Osteoblast (primary cell): ENCODE measurements at regions not wholly inside any gene's neighbourhood (a gene's known extent, or its start where the extent isn't known, plus 50 kb on each side); places are given as distances from the start of the nearest gene placed in this dataset.

Experiments
- DNase-seq: peaks from one replicate; pipeline ENCODE4 v3.0.0; 2011; ENCODE audit warnings: low spot score, mixed read lengths; ENCODE audit not compliant: insufficient read length; ENCODE audit errors: missing footprints
- H2AFZ ChIP-seq: 2 replicates; pipeline ENCODE4 v1.6.0; 2011; ENCODE audit warnings: mild to moderate bottlenecking, low read length
- H3K27ac ChIP-seq: 2 replicates; pipeline ENCODE4 v1.5.1; 2011; ENCODE audit warnings: mild to moderate bottlenecking, low read depth, low read length, moderate library complexity
- H3K27me3 ChIP-seq: 2 replicates; pipeline ENCODE4 v1.6.0; 2012; ENCODE audit warnings: mild to moderate bottlenecking, control low read depth, inconsistent platforms, low read length, moderate library complexity; ENCODE audit not compliant: insufficient read depth
- H3K36me3 ChIP-seq: 2 replicates; pipeline ENCODE4 v1.5.1; 2011; ENCODE audit warnings: mild to moderate bottlenecking, low read length, control low read depth, moderate library complexity; ENCODE audit not compliant: insufficient read depth
- H3K4me1 ChIP-seq: 2 replicates; pipeline ENCODE4 v1.5.1; 2011; ENCODE audit warnings: mild to moderate bottlenecking, low read length, control low read depth, moderate library complexity; ENCODE audit not compliant: insufficient read depth
- H3K4me2 ChIP-seq: 2 replicates; pipeline ENCODE4 v1.6.0; 2011; ENCODE audit warnings: mild to moderate bottlenecking, low read length; ENCODE audit not compliant: insufficient read depth
- H3K4me3 ChIP-seq: fragments of 200-600 bp; sonication (generic); 3 replicates; pipeline ENCODE4 v1.5.1; 2012; ENCODE audit warnings: mild to moderate bottlenecking, low read length, inconsistent platforms; ENCODE audit not compliant: insufficient read depth
- H3K79me2 ChIP-seq: 2 replicates; pipeline ENCODE4 v1.6.0; 2012; ENCODE audit warnings: mild to moderate bottlenecking, low read length, control low read depth, inconsistent platforms; ENCODE audit not compliant: insufficient read depth
- H3K9me3 ChIP-seq: 2 replicates; pipeline ENCODE4 v1.5.1; 2011; ENCODE audit warnings: low read depth, low read length, control low read depth
- H4K20me1 ChIP-seq: 2 replicates; pipeline ENCODE4 v1.6.0; 2012; ENCODE audit warnings: mild to moderate bottlenecking, low read length, control low read depth; ENCODE audit not compliant: insufficient read depth
- TF ChIP-seq, protein P1 (sequence below): IDR thresholded peaks from 2 replicates; pipeline ENCODE4 v1.5.1; 2011; ENCODE audit warnings: mild to moderate bottlenecking, low read depth, low read length, moderate library complexity; ENCODE audit errors: extremely low read depth

DNA sequence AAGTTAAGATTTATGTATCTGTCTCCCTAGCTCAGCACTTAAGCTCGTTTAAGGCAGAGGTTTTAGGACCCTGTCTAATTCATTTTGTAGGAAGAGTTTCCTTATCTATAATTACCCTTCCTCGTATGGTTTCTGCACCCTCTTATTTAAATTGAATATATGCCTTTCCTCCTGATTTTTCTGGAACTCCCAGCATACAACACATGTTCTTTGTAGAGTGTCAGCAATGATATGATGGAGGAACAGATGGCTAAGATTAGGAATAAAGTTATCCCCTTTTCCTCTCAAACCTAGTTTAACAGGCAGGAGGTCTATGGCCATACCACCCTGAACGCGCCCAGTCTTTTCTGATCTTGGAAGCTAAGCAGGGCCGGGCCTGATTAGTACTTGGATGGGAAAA is 359.5 kb downstream of the PCDH17 start:
- H3K79me2 ChIP-seq = no peaks in the 10 kb centered on the region
- no peaks in the 10 kb centered on the region for H3K9me3 ChIP-seq
- no peaks in the 10 kb centered on the region for H3K4me1 ChIP-seq
- no peak overlapping the region for H3K27ac ChIP-seq
- DNase-seq = no peak
- H2AFZ ChIP-seq = no peak overlapping the region
- H3K36me3 ChIP-seq = no peaks in the 10 kb centered on the region
- TF ChIP-seq, protein P1, sequence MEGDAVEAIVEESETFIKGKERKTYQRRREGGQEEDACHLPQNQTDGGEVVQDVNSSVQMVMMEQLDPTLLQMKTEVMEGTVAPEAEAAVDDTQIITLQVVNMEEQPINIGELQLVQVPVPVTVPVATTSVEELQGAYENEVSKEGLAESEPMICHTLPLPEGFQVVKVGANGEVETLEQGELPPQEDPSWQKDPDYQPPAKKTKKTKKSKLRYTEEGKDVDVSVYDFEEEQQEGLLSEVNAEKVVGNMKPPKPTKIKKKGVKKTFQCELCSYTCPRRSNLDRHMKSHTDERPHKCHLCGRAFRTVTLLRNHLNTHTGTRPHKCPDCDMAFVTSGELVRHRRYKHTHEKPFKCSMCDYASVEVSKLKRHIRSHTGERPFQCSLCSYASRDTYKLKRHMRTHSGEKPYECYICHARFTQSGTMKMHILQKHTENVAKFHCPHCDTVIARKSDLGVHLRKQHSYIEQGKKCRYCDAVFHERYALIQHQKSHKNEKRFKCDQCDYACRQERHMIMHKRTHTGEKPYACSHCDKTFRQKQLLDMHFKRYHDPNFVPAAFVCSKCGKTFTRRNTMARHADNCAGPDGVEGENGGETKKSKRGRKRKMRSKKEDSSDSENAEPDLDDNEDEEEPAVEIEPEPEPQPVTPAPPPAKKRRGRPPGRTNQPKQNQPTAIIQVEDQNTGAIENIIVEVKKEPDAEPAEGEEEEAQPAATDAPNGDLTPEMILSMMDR = no peak
- H3K27me3 ChIP-seq = no peaks in the 10 kb centered on the region
- no peak overlapping the region for H3K4me3 ChIP-seq
- H3K4me2 ChIP-seq = no peak overlapping the region
- no peaks in the 10 kb centered on the region for H4K20me1 ChIP-seq

DNA sequence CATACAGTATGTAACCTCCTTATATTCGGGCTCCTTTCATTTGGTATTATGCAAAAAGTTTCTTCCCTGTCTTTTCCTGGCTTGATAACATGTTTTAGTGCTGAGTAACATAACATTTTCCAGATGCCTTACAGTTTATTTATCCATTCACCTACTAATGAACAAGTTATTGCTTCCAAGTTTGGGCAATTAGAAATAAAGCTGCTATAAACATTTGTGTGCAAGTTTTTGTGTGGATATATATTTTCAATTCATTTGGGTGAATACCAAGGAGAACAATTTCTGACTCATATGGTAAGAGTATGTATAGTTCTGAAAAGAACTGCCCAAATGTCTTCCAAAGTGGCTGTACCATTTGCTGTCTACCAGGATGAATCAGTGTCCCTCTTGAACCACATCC is 360.9 kb downstream of the PCDH17 start:
- Histone ChIP-seq H3K27ac (no peak overlapping the region), H3K4me2 (no peak overlapping the region), H4K20me1 (no peaks in the 10 kb centered on the region), H3K27me3 (no peaks in the 10 kb centered on the region), H3K9me3 (no peaks in the 10 kb centered on the region), H3K4me1 (no peaks in the 10 kb centered on the region), H3K4me3 (no peak overlapping the region), H3K36me3 (no peaks in the 10 kb centered on the region), H2AFZ (no peak overlapping the region), H3K79me2 (no peaks in the 10 kb centered on the region)
- TF ChIP-seq, protein P1 = no peak
- no peak for DNase-seq

DNA sequence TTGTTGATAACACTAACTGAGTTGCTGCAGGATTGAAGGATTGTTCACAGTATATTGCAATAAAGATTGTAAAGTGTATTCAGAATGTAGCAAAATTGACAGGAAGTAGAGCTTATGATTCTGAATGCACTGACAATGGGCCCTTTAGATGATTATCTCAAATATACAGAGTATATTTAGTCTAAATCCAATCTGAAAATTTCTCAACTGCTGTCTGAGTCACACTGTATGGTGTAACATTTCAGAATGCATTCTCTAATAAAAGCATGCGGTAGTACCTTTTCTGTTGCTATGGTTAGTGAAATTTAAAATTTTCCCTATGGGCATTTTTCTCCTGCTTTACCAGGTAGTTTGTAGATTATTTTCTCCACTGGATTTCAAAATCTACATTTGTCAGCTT is 365.2 kb downstream of the PCDH17 start:
- Histone ChIP-seq H3K27me3 (no peaks in the 10 kb centered on the region), H2AFZ (no peak overlapping the region), H3K4me1 (no peaks in the 10 kb centered on the region), H3K79me2 (no peaks in the 10 kb centered on the region), H3K36me3 (no peaks in the 10 kb centered on the region), H3K4me3 (no peak overlapping the region), H3K9me3 (peaks cover 2% of the 10 kb centered on the region), H4K20me1 (no peaks in the 10 kb centered on the region), H3K27ac (no peak overlapping the region), H3K4me2 (no peak overlapping the region)
- DNase-seq = no peak
- TF ChIP-seq, protein P1 = no peak

DNA sequence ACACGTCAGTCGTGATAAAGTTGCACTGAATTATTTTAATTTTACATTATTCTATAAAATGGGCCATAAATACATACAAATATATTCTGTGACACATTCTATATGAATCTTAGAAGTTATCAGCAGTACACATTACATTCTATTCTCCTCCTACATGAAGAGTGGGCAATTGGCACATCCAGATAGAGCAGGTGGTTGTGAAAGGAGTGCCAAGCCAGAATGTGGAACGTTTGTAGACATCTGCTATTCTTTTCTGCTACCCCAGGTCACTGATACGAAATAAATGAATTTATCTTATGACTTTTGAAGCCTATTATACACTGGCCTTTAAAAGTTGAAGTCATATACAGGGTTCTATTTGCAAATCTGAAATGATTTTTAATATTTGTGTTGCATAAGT is 373.2 kb downstream of the PCDH17 start:
- H3K79me2 ChIP-seq = no peaks in the 10 kb centered on the region
- peaks cover 2% of the 10 kb centered on the region for H3K9me3 ChIP-seq
- no peak overlapping the region for H3K4me2 ChIP-seq
- no peak overlapping the region for H3K4me3 ChIP-seq
- no peaks in the 10 kb centered on the region for H4K20me1 ChIP-seq
- no peak for DNase-seq
- H3K4me1 ChIP-seq = no peaks in the 10 kb centered on the region
- TF ChIP-seq, protein P1 = no peak
- no peaks in the 10 kb centered on the region for H3K36me3 ChIP-seq
- no peaks in the 10 kb centered on the region for H3K27me3 ChIP-seq
- H3K27ac ChIP-seq = no peak overlapping the region
- no peak overlapping the region for H2AFZ ChIP-seq
